HEK293T (cell line): ENCODE measurements at regions not wholly inside any gene's neighbourhood (a gene's known extent, or its start where the extent isn't known, plus 50 kb on each side); places are given as distances from the start of the nearest gene placed in this dataset.

ENCODE experiments used
- CTCF ChIA-PET: fragments of 350-600 bp; formaldehyde crosslinking; extraction: SDS; loops from one replicate; lab custom pipeline; 2021; ENCODE audit warnings: antibody characterized with exemption, inconsistent platforms; lab: Yijun Ruan, JAX
- POLR2A ChIA-PET: fragments of 350-600 bp; formaldehyde crosslinking; extraction: SDS; loops from one replicate; lab custom pipeline; 2020; ENCODE audit warnings: antibody characterized with exemption, inconsistent platforms; lab: Yijun Ruan, JAX
- DNase-seq: peaks from one replicate; pipeline ENCODE4 v3.0.0; 2012; ENCODE audit warnings: mixed read lengths; ENCODE audit errors: extremely low spot score
- ARNT ChIP-seq: fragments of 450-650 bp; IDR thresholded peaks from 2 replicates; pipeline ENCODE4 v1.6.1; 2017; ENCODE audit warnings: mild to moderate bottlenecking
- BHLHE40 ChIP-seq: fragments of 450-650 bp; IDR thresholded peaks from 2 replicates; pipeline ENCODE4 v1.6.1; 2016; ENCODE audit warnings: mild to moderate bottlenecking, moderate library complexity, borderline replicate concordance
- CTBP1 ChIP-seq: fragments of 450-650 bp; IDR thresholded peaks from 2 replicates; pipeline ENCODE4 v1.6.1; 2016; ENCODE audit warnings: borderline replicate concordance
- ELF4 ChIP-seq: fragments of 450-650 bp; IDR thresholded peaks from 2 replicates; pipeline ENCODE4 v1.6.1; 2017; ENCODE audit warnings: antibody characterized with exemption
- FOXA1 ChIP-seq: fragments of 450-650 bp; IDR thresholded peaks from 2 replicates; pipeline ENCODE4 v1.6.1; 2016; ENCODE audit warnings: mild to moderate bottlenecking
- FOXK2 ChIP-seq: fragments of 450-650 bp; IDR thresholded peaks from 2 replicates; pipeline ENCODE4 v1.6.1; 2016; ENCODE audit warnings: mild to moderate bottlenecking
- FOXM1 ChIP-seq: fragments of 450-650 bp; IDR thresholded peaks from 2 replicates; pipeline ENCODE4 v1.6.1; 2017; ENCODE audit warnings: mild to moderate bottlenecking, borderline replicate concordance
- HDGF ChIP-seq: fragments of 450-650 bp; IDR thresholded peaks from 2 replicates; pipeline ENCODE4 v1.6.1; 2017; ENCODE audit warnings: antibody characterized with exemption, borderline replicate concordance
- L3MBTL2 ChIP-seq: fragments of 450-650 bp; conservative IDR thresholded peaks from 2 replicates; pipeline ENCODE4 v1.6.1; 2016; ENCODE audit warnings: mild to moderate bottlenecking
- LEF1 ChIP-seq: fragments of 450-650 bp; IDR thresholded peaks from 2 replicates; pipeline ENCODE4 v1.6.1; 2017; ENCODE audit warnings: mild to moderate bottlenecking, borderline replicate concordance
- NFRKB ChIP-seq: fragments of 450-650 bp; IDR thresholded peaks from 2 replicates; pipeline ENCODE4 v1.6.1; 2016; ENCODE audit warnings: mild to moderate bottlenecking, moderate library complexity
- PKNOX1 ChIP-seq: fragments of 450-650 bp; IDR thresholded peaks from 2 replicates; pipeline ENCODE4 v1.6.1; 2016
- SP1 ChIP-seq: fragments of 450-650 bp; IDR thresholded peaks from 2 replicates; pipeline ENCODE4 v1.6.1; 2017
- SUZ12 ChIP-seq: fragments of 450-650 bp; IDR thresholded peaks from 2 replicates; pipeline ENCODE4 v1.6.1; 2016; ENCODE audit warnings: mild to moderate bottlenecking
- TARDBP ChIP-seq: fragments of 450-650 bp; IDR thresholded peaks from 2 replicates; pipeline ENCODE4 v1.6.1; 2016
- ZNF384 ChIP-seq: fragments of 450-650 bp; IDR thresholded peaks from 2 replicates; pipeline ENCODE4 v1.6.1; 2016

GRCh38 chr5:175285261-175285660 lies 158.7 kb downstream of the DRD1 start:
- no peak for DNase-seq
- CTCF ChIA-PET: no interaction called here
- POLR2A ChIA-PET: no interaction called here
- no peak for TF ChIP-seq PKNOX1
- no peak for TF ChIP-seq L3MBTL2
- TF ChIP-seq CTBP1: no peak
- TF ChIP-seq SP1: no peak
- no peak for TF ChIP-seq LEF1
- no peak for TF ChIP-seq ARNT
- TF ChIP-seq ELF4: no peak
- no peak for TF ChIP-seq FOXA1
- TF ChIP-seq SUZ12: no peak
- TF ChIP-seq ZNF384: no peak
- no peak for TF ChIP-seq TARDBP
- no peak for TF ChIP-seq NFRKB
- TF ChIP-seq FOXM1: no peak
- no peak for TF ChIP-seq FOXK2
- no peak for TF ChIP-seq HDGF
- no peak for TF ChIP-seq BHLHE40

- POLR2A ChIA-PET: no interaction called here
- CTCF ChIA-PET: no interaction called here
- DNase-seq: no peak
- TF ChIP-seq FOXM1: no peak
- TF ChIP-seq FOXA1: no peak
- TF ChIP-seq LEF1: no peak
- TF ChIP-seq HDGF: no peak
Measured at GRCh38 chr5:175284806-175285205, 159.2 kb downstream of the DRD1 start.

GRCh38 chr5:175282611-175283225 lies 161.3 kb downstream of the DRD1 start:
- CTCF ChIA-PET: no interaction called here
- POLR2A ChIA-PET: no interaction called here
- no peak for TF ChIP-seq ZNF384
- TF ChIP-seq FOXM1: no peak
- TF ChIP-seq SP1: no peak
- no peak for TF ChIP-seq CTBP1
- no peak for TF ChIP-seq FOXA1
- TF ChIP-seq FOXK2: no peak
- TF ChIP-seq PKNOX1: no peak
- no peak for TF ChIP-seq BHLHE40
- no peak for TF ChIP-seq ARNT
- no peak for TF ChIP-seq HDGF
- TF ChIP-seq L3MBTL2: no peak
- no peak for TF ChIP-seq TARDBP
- no peak for TF ChIP-seq LEF1
- no peak for DNase-seq

- CTCF ChIA-PET: interaction anchor here (0.6 kb wide), 1 partner anchor 937 kb away, joined by 3 read pairs; no protein-coding TSS in a partner anchor
- DNase-seq: no peak
- no peak for TF ChIP-seq PKNOX1
- TF ChIP-seq FOXA1: no peak
- no peak for TF ChIP-seq BHLHE40
- TF ChIP-seq ARNT: no peak
- no peak for TF ChIP-seq NFRKB
- no peak for TF ChIP-seq ZNF384
- TF ChIP-seq FOXK2: no peak
- no peak for TF ChIP-seq LEF1
- POLR2A ChIA-PET: no interaction called here
Measured at GRCh38 chr5:175281714-175282113, 162.3 kb downstream of the DRD1 start.

- CTCF ChIA-PET: no interaction called here
- POLR2A ChIA-PET: no interaction called here
- TF ChIP-seq SP1 (no peak), NFRKB (no peak), BHLHE40 (no peak), FOXM1 (no peak), ARNT (no peak), SUZ12 (no peak), PKNOX1 (no peak), CTBP1 (no peak), ELF4 (no peak), FOXK2 (no peak), HDGF (no peak), ZNF384 (no peak), LEF1 (no peak)
- DNase-seq: no peak
Measured at GRCh38 chr5:175281257-175281656, 162.7 kb downstream of the DRD1 start.

- no peak for TF ChIP-seq ELF4
- no peak for TF ChIP-seq BHLHE40
- no peak for TF ChIP-seq NFRKB
- CTCF ChIA-PET: no interaction called here
- no peak for DNase-seq
- POLR2A ChIA-PET: no interaction called here
Measured at GRCh38 chr5:175279506-175279905, 164.5 kb downstream of the DRD1 start.
